ENCODE measurements at regions not wholly inside any gene's neighbourhood (a gene's known extent, or its start where the extent isn't known, plus 50 kb on each side); places are given as distances from the start of the nearest gene placed in this dataset.

DNA sequence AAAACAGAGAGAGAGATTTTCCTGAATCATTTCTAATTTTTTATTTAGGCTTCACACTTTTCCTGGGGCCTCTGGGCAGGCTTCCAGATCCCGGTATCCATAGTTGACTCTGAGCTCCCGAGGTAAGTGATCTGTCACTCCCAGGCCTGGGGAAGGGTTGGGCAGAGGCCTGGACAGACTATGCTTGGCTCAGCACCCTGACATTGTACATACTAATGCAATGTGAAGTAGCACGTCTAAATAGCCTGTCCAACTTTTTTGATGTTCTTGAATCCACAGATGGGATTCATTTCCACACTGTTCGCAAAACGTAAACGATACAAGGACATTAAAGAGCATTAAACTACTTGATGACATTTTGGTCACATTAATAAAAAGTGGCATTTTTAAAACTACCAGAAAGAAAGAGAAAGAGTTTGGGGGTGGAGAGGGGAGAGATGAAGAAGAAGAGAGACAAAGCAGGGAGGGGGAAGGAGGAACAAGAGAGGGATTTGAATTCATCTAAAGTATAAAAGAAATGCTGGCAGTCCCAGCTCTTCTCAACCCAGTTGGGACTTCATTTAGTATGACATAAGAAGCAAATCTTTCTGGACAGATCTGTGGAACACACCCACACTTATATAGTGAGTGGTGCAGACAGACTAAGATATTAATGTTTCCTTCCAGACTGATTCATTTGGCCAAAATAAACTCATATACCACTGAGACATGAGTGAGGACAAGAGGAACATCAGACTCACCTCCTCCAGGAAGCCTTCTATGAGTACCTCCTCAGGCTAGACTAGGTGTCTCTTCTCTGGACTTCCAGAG, 514.2 kb downstream of the SOX6 start:
- Histone ChIP-seq H2BK5ac (ENCODE audit: insufficient read length, low read length) (no peak overlapping the region), H3T11ph (ENCODE audit: low read length) (no peak overlapping the region), H4K8ac (replicated peaks; ENCODE audit: insufficient read length, low read depth, low read length) (no peak overlapping the region), H3K79me1 (ENCODE audit: insufficient read depth, low read depth, low read length, poor library complexity, severe bottlenecking) (no peaks in the 10 kb centered on the region), H3K14ac (ENCODE audit: insufficient read depth, low read length) (no peak overlapping the region), H2BK12ac (ENCODE audit: insufficient read length, low read depth, low read length) (no peak overlapping the region), H3K18ac (ENCODE audit: insufficient read length, low read depth, low read length) (no peak overlapping the region), H2AK5ac (ENCODE audit: insufficient read length, low read length) (no peak overlapping the region), H2BK120ac (ENCODE audit: low read depth, low read length, poor library complexity, severe bottlenecking) (no peak overlapping the region), H3K23ac (ENCODE audit: insufficient read length, low read depth, low read length) (no peak overlapping the region), H3K4me2 (ENCODE audit: insufficient read depth, insufficient read length, low read length) (no peak overlapping the region), H2AFZ (ENCODE audit: low read length) (no peak overlapping the region), H3K4me1 (ENCODE audit: insufficient read depth, low read length) (no peaks in the 10 kb centered on the region; the same call in 1 of the 2 replicates), H4K5ac (ENCODE audit: insufficient read length, low read depth, low read length) (no peak overlapping the region), H3K4ac (ENCODE audit: low read depth, low read length) (no peak overlapping the region), H3K79me2 (ENCODE audit: insufficient read depth, low read length) (peaks cover 3% of the 10 kb centered on the region; the same call in 1 of the 2 replicates), H2BK15ac (ENCODE audit: low read depth, low read length) (no peak overlapping the region), H3K23me2 (ENCODE audit: insufficient read length, low read depth, low read length, poor library complexity, severe bottlenecking) (no peaks in the 10 kb centered on the region), H3K27ac (ENCODE audit: insufficient read length, low read depth, low read length) (no peak overlapping the region), H4K91ac (ENCODE audit: insufficient read length, low read depth, low read length) (no peak overlapping the region), H3K27me3 (ENCODE audit: insufficient read depth, low read length) (no peaks in the 10 kb centered on the region), H4K20me1 (ENCODE audit: control insufficient read depth, insufficient read depth, insufficient read length) (no peaks in the 10 kb centered on the region), H3K56ac (ENCODE audit: insufficient read length, low read depth, low read length) (no peak overlapping the region), H3K9me3 (ENCODE audit: control insufficient read depth, low read depth, low read length) (no peaks in the 10 kb centered on the region), H3K9ac (ENCODE audit: extremely low read depth, insufficient read length, low read length) (no peak overlapping the region), H2BK20ac (ENCODE audit: low read depth, low read length, poor library complexity, severe bottlenecking) (no peak overlapping the region)
- no peak for DNase-seq
- WGBS (ENCODE audit: extremely low coverage, insufficient read length, low lambda C conversion rate), result no CpG with 5 or more reads among the region's 6 CpGs
- H3K27me3 Mint-ChIP-seq (ENCODE audit: low read depth), result peaks cover 7% of the 10 kb centered on the region
- no peak overlapping the region for H3K27ac Mint-ChIP-seq
- H3K4me3 Mint-ChIP-seq, result no peak overlapping the region
- H3K36me3 Mint-ChIP-seq (ENCODE audit: insufficient read depth in 1 of 3, low read depth in 3 of 3), result no peaks in the 10 kb centered on the region
- peaks cover 27 to 36% of the 10 kb centered on the region in 2 experiments for H3K4me1 Mint-ChIP-seq
- no peaks in the 10 kb centered on the region for H3K9me3 Mint-ChIP-seq
- TF ChIP-seq, protein P1, sequence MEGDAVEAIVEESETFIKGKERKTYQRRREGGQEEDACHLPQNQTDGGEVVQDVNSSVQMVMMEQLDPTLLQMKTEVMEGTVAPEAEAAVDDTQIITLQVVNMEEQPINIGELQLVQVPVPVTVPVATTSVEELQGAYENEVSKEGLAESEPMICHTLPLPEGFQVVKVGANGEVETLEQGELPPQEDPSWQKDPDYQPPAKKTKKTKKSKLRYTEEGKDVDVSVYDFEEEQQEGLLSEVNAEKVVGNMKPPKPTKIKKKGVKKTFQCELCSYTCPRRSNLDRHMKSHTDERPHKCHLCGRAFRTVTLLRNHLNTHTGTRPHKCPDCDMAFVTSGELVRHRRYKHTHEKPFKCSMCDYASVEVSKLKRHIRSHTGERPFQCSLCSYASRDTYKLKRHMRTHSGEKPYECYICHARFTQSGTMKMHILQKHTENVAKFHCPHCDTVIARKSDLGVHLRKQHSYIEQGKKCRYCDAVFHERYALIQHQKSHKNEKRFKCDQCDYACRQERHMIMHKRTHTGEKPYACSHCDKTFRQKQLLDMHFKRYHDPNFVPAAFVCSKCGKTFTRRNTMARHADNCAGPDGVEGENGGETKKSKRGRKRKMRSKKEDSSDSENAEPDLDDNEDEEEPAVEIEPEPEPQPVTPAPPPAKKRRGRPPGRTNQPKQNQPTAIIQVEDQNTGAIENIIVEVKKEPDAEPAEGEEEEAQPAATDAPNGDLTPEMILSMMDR (conservative IDR thresholded peaks at IDR 0.05), result no peak

Data from H9 (cell line).